Neural crest cell (in vitro differentiated cells): ENCODE measurements at regions not wholly inside any gene's neighbourhood (a gene's known extent, or its start where the extent isn't known, plus 50 kb on each side); places are given as distances from the start of the nearest gene placed in this dataset.

Source experiments
- DNase-seq: peaks from one replicate; pipeline ENCODE4 v3.0.0; 2021; ENCODE audit warnings: low read depth, mixed read lengths, low spot score
- H3K27ac Mint-ChIP-seq: one replicate; pipeline ENCODE4 v1.8.0; 2021; ENCODE audit warnings: mild to moderate bottlenecking, mixed read lengths; ENCODE audit not compliant: unreplicated experiment
- H3K27me3 Mint-ChIP-seq: 2 replicates; pipeline ENCODE4 v1.8.0; 2021; ENCODE audit warnings: low read depth, mild to moderate bottlenecking, mixed read lengths
- H3K36me3 Mint-ChIP-seq: 2 replicates; pipeline ENCODE4 v1.8.0; 2021; ENCODE audit warnings: low read depth, mild to moderate bottlenecking, mixed read lengths
- H3K4me1 Mint-ChIP-seq: 2 replicates; pipeline ENCODE4 v1.8.0; 2021; ENCODE audit warnings: mixed read lengths
- H3K4me3 Mint-ChIP-seq: one replicate; pipeline ENCODE4 v1.8.0; 2021; ENCODE audit warnings: mild to moderate bottlenecking, mixed read lengths
- H3K9me3 Mint-ChIP-seq: 2 replicates; pipeline ENCODE4 v1.8.0; 2021; ENCODE audit warnings: mixed read lengths
- TF ChIP-seq, protein P1 (sequence below): fragments of 200-600 bp; sonication (generic); conservative IDR thresholded peaks from 2 replicates; pipeline ENCODE4 v1.5.0; 2021; ENCODE audit warnings: antibody characterized with exemption, mild to moderate bottlenecking

DNA sequence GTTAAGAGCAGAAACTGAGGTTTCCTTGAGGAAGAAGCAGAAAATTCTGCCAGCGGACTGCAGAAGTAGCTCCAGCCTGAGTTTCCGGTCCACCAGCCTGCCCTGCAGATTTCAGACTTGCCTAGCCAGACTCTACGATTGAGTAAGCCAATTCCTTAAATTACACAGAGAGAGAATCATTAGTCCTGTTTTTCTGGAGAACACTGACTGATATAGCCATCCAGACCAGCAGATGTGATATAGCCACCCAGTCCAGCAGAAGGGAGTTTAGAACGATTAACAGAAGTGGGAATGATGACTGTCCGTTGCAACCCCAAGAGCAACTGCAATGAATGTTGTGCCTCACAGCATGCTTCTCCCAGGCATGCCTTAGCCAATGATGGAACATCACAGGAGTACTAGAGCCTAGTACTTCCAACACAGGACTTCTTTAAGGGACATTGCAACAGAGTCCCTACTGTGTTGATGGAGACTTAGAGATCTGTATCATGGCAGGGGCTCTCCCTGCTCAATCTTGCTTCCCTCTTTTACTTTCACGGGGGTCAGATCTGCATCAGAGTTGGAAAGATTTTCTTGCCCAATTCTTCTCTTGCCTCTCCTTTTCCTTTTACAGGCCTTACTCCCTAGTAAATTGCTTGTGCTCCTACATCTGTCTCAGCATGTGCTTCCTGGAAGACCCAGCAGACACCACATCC, 264.6 kb upstream of the CLNK start:
- no peak overlapping the region for H3K27ac Mint-ChIP-seq
- H3K4me1 Mint-ChIP-seq, result peaks cover 7% of the 10 kb centered on the region
- no peak overlapping the region for H3K4me3 Mint-ChIP-seq
- TF ChIP-seq, protein P1, sequence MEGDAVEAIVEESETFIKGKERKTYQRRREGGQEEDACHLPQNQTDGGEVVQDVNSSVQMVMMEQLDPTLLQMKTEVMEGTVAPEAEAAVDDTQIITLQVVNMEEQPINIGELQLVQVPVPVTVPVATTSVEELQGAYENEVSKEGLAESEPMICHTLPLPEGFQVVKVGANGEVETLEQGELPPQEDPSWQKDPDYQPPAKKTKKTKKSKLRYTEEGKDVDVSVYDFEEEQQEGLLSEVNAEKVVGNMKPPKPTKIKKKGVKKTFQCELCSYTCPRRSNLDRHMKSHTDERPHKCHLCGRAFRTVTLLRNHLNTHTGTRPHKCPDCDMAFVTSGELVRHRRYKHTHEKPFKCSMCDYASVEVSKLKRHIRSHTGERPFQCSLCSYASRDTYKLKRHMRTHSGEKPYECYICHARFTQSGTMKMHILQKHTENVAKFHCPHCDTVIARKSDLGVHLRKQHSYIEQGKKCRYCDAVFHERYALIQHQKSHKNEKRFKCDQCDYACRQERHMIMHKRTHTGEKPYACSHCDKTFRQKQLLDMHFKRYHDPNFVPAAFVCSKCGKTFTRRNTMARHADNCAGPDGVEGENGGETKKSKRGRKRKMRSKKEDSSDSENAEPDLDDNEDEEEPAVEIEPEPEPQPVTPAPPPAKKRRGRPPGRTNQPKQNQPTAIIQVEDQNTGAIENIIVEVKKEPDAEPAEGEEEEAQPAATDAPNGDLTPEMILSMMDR, result no peak
- H3K36me3 Mint-ChIP-seq, result no peaks in the 10 kb centered on the region
- DNase-seq, result no peak
- no peaks in the 10 kb centered on the region for H3K27me3 Mint-ChIP-seq
- peaks cover 15% of the 10 kb centered on the region for H3K9me3 Mint-ChIP-seq

DNA sequence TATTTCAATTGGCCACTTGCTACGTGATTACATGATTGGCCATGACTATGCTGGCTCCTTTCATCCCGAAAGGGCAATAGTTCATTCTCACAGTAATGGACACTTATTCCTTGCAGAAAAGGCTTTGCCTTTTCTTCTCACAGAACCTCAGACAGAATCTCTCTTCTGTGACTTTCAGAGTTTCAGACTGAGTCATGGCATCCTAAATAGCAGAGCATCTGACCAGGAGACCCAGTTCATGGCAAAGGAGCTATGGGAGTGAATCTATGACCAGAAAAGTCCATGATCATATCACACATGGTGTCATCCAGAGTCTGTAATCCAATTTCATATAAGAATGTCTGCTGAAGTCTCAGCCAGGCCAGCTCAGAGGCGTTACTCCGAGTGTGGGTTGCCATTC, 263.3 kb upstream of the CLNK start:
- Mint-ChIP-seq H3K27ac (no peak overlapping the region), H3K36me3 (peaks cover 4% of the 10 kb centered on the region), H3K9me3 (peaks cover 19% of the 10 kb centered on the region), H3K4me3 (no peak overlapping the region), H3K4me1 (peaks cover 7% of the 10 kb centered on the region), H3K27me3 (no peaks in the 10 kb centered on the region)
- no peak for DNase-seq
- TF ChIP-seq, protein P1, result no peak

DNA sequence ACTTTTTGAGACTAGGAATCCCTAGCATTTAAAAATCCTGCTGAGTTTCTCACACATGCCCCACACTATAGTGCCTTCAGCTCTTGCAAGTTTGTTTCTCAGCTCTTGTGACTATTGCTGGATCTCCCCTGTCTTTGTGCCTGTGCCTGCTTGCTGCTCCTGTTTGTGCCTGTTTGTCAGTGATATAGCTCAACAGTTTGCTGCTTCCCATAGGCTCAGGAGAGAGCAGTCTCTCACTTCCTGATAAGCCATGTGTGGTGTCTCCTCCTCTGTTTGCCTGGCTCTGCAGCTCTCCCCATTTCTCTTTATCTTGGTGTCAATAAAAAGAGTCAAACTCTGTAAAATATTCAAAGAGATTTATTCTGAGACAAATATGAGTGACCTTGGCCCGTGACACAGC, 259.8 kb upstream of the CLNK start:
- no peaks in the 10 kb centered on the region for H3K4me1 Mint-ChIP-seq
- no peak for DNase-seq
- peak overlapping the region; percentile 22 for H3K27ac Mint-ChIP-seq
- H3K27me3 Mint-ChIP-seq, result no peaks in the 10 kb centered on the region
- peaks cover 16% of the 10 kb centered on the region for H3K36me3 Mint-ChIP-seq
- no peak overlapping the region for H3K4me3 Mint-ChIP-seq
- TF ChIP-seq, protein P1, result no peak
- H3K9me3 Mint-ChIP-seq, result peaks cover 31% of the 10 kb centered on the region

DNA sequence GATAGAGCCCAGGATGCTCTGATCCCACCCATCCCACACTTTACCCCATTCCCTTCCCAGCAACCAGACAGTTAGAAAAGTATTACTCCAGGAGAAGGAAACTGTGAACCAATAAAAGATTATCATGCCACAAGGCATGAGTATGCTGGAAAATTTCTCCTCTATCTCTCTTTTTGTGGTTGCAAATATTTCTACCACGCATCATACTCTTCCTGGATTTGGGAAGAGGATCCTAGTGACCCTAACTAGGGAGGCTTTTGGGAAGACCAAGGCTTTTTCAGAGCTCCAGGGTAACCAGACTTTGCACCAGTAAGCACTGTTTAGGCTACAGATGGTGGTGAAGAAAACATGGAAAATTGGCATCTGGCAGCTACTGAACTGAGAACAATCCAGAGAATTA, 257.6 kb upstream of the CLNK start:
- H3K4me1 Mint-ChIP-seq, result no peaks in the 10 kb centered on the region
- peaks cover 16% of the 10 kb centered on the region for H3K36me3 Mint-ChIP-seq
- no peak overlapping the region for H3K27ac Mint-ChIP-seq
- DNase-seq, result no peak
- TF ChIP-seq, protein P1, result no peak
- no peaks in the 10 kb centered on the region for H3K27me3 Mint-ChIP-seq
- peaks cover 35% of the 10 kb centered on the region for H3K9me3 Mint-ChIP-seq
- no peak overlapping the region for H3K4me3 Mint-ChIP-seq

DNA sequence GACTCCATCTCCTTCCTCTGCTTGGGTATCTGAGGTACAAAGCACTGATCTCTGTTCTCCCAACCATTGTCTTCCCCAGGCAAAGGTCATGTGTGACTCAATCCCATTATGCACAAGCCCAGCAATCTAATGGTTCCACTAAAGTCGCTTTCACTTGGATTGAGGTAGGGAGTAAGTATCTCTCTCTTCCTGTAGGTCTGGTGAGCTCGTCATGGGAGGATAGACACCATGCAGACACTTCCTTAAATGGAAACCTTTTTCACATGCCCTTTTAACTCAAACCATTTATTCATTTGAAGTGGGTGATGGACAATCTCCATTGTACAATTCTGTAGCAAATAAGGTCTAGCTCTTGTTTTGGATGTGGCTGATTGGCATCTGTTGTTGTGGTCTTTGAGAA, 245.2 kb upstream of the CLNK start:
- Mint-ChIP-seq H3K27me3 (peaks cover 5% of the 10 kb centered on the region), H3K36me3 (no peaks in the 10 kb centered on the region), H3K4me3 (no peak overlapping the region), H3K9me3 (peaks cover 2% of the 10 kb centered on the region), H3K27ac (no peak overlapping the region), H3K4me1 (peaks cover 17% of the 10 kb centered on the region)
- TF ChIP-seq, protein P1, result no peak
- DNase-seq, result no peak
